GM12878 (cell line): ENCODE measurements at regions not wholly inside any gene's neighbourhood (a gene's known extent, or its start where the extent isn't known, plus 50 kb on each side); places are given as distances from the start of the nearest gene placed in this dataset.

Source experiments
- ATAC-seq: fragments of 200-7000 bp; cut with Tn5 transposase; 3 replicates; pipeline ENCODE4 v1.9.1; 2020; ENCODE audit warnings: mild to moderate bottlenecking, moderate library complexity
- BruUV-seq: library from RNA; stranded (reverse); fragments of 400-500 nt; replicated peaks from 2 replicates; lab custom pipeline; 2021; lab: Mats Ljungman, UMichigan
- CTCF ChIA-PET: fragments of 300-600 bp; sonication (Branson Sonifier 250); formaldehyde crosslinking; extraction: SDS; loops from one replicate; lab custom pipeline; 2021; ENCODE audit warnings: inconsistent platforms; lab: Yijun Ruan, JAX
- POLR2A ChIA-PET: fragments of 350-600 bp; formaldehyde crosslinking; extraction: SDS; loops from one replicate; lab custom pipeline; 2021; ENCODE audit warnings: inconsistent platforms; lab: Charles Lee
- RAD21 ChIA-PET: fragments of 300-600 bp; sonication (Branson Sonifier 250); formaldehyde crosslinking; loops from one replicate; lab custom pipeline; 2023; ENCODE audit warnings: antibody characterized with exemption; ENCODE audit not compliant: unreplicated experiment; lab: Charles Lee
- SMC1A ChIA-PET: fragments of 300-600 bp; sonication (Branson Sonifier 250); formaldehyde crosslinking; loops from one replicate; lab custom pipeline; 2023; ENCODE audit not compliant: unreplicated experiment, uncharacterized antibody; lab: Charles Lee
- DNase-seq: peaks from one replicate; pipeline ENCODE4 v3.0.0-alpha.2; 2011; ENCODE audit warnings: low read depth, low spot score
- FAIRE-seq: peaks from 3 replicates; lab custom pipeline; 2011; peaks lifted over from hg19 to GRCh38; lab: Jason Lieb, UNC
- H2AFZ ChIP-seq: 2 replicates; pipeline ENCODE4 v1.6.0; 2011; ENCODE audit warnings: low read depth, low read length, control low read depth; ENCODE audit not compliant: control insufficient read depth
- H3K27ac ChIP-seq: 2 replicates; pipeline ENCODE4 v1.5.1; 2011; ENCODE audit warnings: control low read depth; ENCODE audit not compliant: control insufficient read depth, insufficient read depth
- H3K27me3 ChIP-seq, 2 experiments: replicated peaks in 1 of 2; 2 replicates each; pipeline versions ENCODE4 v1.6.0 to v1.6.1; 2011; ENCODE audit warnings: low read length in 1 of 2; ENCODE audit not compliant: control insufficient read depth in 2 of 2, insufficient read depth in 2 of 2
- H3K36me3 ChIP-seq, 2 experiments: 2 replicates each; pipeline ENCODE4 v1.5.1; 2011; ENCODE audit warnings: low read length in 1 of 2; ENCODE audit not compliant: control insufficient read depth in 2 of 2, insufficient read depth in 2 of 2
- H3K4me1 ChIP-seq: 2 replicates; pipeline ENCODE4 v1.6.1; 2011; ENCODE audit warnings: mild to moderate bottlenecking, low read length, moderate library complexity, mixed read lengths; ENCODE audit not compliant: control insufficient read depth, insufficient read depth
- H3K4me2 ChIP-seq: 2 replicates; pipeline ENCODE4 v1.6.0; 2011; ENCODE audit warnings: control low read depth; ENCODE audit not compliant: control insufficient read depth, insufficient read depth
- H3K4me3 ChIP-seq: fragments of 200-600 bp; sonication (generic); 2 replicates; pipeline ENCODE4 v1.5.1; 2016
- H3K79me2 ChIP-seq: 2 replicates; pipeline ENCODE4 v1.6.0; 2011; ENCODE audit warnings: low read length; ENCODE audit not compliant: control insufficient read depth, insufficient read depth
- H3K9ac ChIP-seq: 2 replicates; pipeline ENCODE4 v1.8.0; 2011; ENCODE audit warnings: low read length, control low read depth, mixed read lengths; ENCODE audit not compliant: control insufficient read depth, insufficient read depth
- H3K9me3 ChIP-seq: replicated peaks from 3 replicates; pipeline ENCODE4 v1.5.1; 2011; ENCODE audit warnings: mild to moderate bottlenecking, low read length; ENCODE audit not compliant: control insufficient read depth, insufficient read depth
- H4K20me1 ChIP-seq: 2 replicates; pipeline ENCODE4 v1.6.0; 2011; ENCODE audit not compliant: control insufficient read depth, insufficient read depth
- BACH1 ChIP-seq: fragments of 450-650 bp; IDR thresholded peaks from 2 replicates; pipeline ENCODE4 v1.6.1; 2017; ENCODE audit warnings: mild to moderate bottlenecking, borderline replicate concordance
- E2F8 ChIP-seq: fragments of 450-650 bp; IDR thresholded peaks from 2 replicates; pipeline ENCODE4 v1.6.1; 2018; ENCODE audit warnings: mild to moderate bottlenecking, low read depth, moderate library complexity; ENCODE audit not compliant: partially characterized antibody
- EED ChIP-seq: sonication (generic); IDR thresholded peaks from 2 replicates; pipeline ENCODE4 v1.6.1; 2016; ENCODE audit warnings: antibody characterized with exemption, low read depth
- ELK1 ChIP-seq: IDR thresholded peaks from 2 replicates; pipeline ENCODE4 v1.6.1; 2012; ENCODE audit warnings: low read depth, low read length, improper control_type of control experiment
- ETV6 ChIP-seq, 2 experiments: fragments of 450-650 bp in 1 of 2; IDR thresholded peaks in 1 of 2; conservative IDR thresholded peaks in 1 of 2; 2 replicates each; pipeline ENCODE4 v1.6.1; 2014; ENCODE audit warnings: antibody characterized with exemption in 1 of 2, borderline replicate concordance in 1 of 2, low read depth in 1 of 2, mild to moderate bottlenecking in 1 of 2, moderate library complexity in 1 of 2
- MYB ChIP-seq: fragments of 150-350 bp; IDR thresholded peaks from 2 replicates; pipeline ENCODE4 v1.6.1; 2014; ENCODE audit warnings: mild to moderate bottlenecking, low read depth, low read length, borderline replicate concordance
- POLR2A ChIP-seq: IDR thresholded peaks from 2 replicates; pipeline ENCODE4 v1.6.1; 2011; ENCODE audit warnings: low read depth, mild to moderate bottlenecking, low read length
- POLR2AphosphoS5 ChIP-seq: IDR thresholded peaks from 2 replicates; pipeline ENCODE4 v1.6.1; 2011; ENCODE audit warnings: mild to moderate bottlenecking, low read length, inconsistent platforms
- SMAD5 ChIP-seq: IDR thresholded peaks from 2 replicates; pipeline ENCODE4 v1.6.1; 2016; ENCODE audit warnings: antibody characterized with exemption, low read depth
- SREBF2 ChIP-seq: IDR thresholded peaks from 2 replicates; pipeline ENCODE4 v1.6.1; 2012; ENCODE audit warnings: mild to moderate bottlenecking, low read length
- SUPT20H ChIP-seq: IDR thresholded peaks from 2 replicates; pipeline ENCODE4 v1.6.1; 2011; ENCODE audit warnings: low read depth, mild to moderate bottlenecking, low read length, moderate library complexity, borderline replicate concordance; ENCODE audit not compliant: control insufficient read depth
- SUZ12 ChIP-seq: fragments of 200-600 bp; sonication (generic); IDR thresholded peaks from one replicate; pipeline ENCODE4 v1.6.1; 2018; ENCODE audit warnings: antibody characterized with exemption, mild to moderate bottlenecking; ENCODE audit not compliant: unreplicated experiment
- TBL1XR1 ChIP-seq: IDR thresholded peaks from 2 replicates; pipeline ENCODE4 v1.6.1; 2012; ENCODE audit warnings: low read depth, low read length, improper control_type of control experiment
- YBX1 ChIP-seq: fragments of 450-650 bp; IDR thresholded peaks from 2 replicates; pipeline ENCODE4 v1.6.1; 2016; ENCODE audit warnings: antibody characterized with exemption
- ZNF217 ChIP-seq: fragments of 450-650 bp; IDR thresholded peaks from 2 replicates; pipeline ENCODE4 v1.6.1; 2017; ENCODE audit warnings: antibody characterized with exemption, mild to moderate bottlenecking
- WGBS: methylation state at CpG from one replicate; pipeline ENCODE4 v1.1.6; 2016; ENCODE audit warnings: low lambda C conversion rate; ENCODE audit not compliant: insufficient replicate concordance, insufficient coverage; ENCODE audit errors: missing lambda C conversion rate; 5-methylcytosine and 5-hydroxymethylcytosine counted together
- in situ Hi-C: fragments of 300-500 bp; cut with MboI; formaldehyde crosslinking; loops from 9 replicates; pipeline ENCODE4 v1.14.3; 2018; ENCODE audit warnings: mixed read lengths
- intact Hi-C: fragments of 100-400 bp; cut with micrococcal nuclease; formaldehyde crosslinking; loops from one replicate; pipeline ENCODE4 v1.14.2; 2022; ENCODE audit not compliant: unreplicated experiment
- TF ChIP-seq, protein P1 (sequence below): IDR thresholded peaks from 2 replicates; pipeline ENCODE4 v1.6.1; 2011; ENCODE audit warnings: low read depth, low read length, improper control_type of control experiment, borderline replicate concordance
- TF ChIP-seq, protein P2 (sequence below): fragments of 450-650 bp; IDR thresholded peaks from 2 replicates; pipeline ENCODE4 v1.6.1; 2017; ENCODE audit warnings: mild to moderate bottlenecking, low read depth, inconsistent platforms; ENCODE audit not compliant: poor library complexity, severe bottlenecking

DNA sequence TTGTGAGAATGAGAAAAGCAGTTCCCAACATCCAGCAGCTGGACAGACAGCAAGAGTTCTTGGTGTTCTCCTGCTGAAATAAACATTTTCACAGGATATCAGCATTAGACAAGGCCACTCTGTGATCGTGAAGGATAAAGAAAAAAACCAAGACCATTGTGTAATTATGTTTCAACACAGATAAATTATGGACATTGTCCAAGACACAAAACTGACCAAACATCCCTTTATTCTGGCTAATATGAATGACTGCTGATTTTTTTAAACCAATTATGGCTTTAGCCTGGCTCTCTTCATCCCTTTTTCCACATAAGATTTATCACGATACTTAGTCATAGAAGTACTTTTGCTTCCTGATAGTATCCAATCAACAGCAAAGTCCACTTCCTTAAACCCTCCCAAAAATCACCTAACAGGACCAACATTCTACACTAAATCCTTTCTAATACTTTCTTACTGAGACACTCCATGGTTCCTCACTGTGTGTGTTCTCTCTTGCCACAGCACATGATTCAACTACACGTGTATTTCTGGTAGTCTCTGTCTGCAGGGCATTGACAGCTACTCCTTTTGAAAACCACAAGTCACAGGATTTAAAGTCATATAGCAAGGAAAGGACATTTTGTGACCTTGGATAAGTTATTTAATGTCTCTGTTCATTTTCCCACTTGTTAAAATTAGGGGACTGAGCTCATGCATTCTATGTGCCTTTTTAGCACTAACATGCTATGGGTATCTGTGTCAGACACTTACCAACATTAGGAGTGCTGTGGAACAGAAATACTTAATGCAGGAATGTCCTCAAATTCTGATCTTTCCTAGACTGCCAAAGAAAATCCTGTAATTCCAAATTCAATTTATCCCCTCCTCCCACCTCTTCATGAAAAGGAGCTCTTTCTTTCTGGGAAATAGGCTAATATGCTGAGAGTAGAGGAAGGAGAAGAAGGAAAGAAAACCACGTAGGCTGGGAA, 137.2 kb upstream of the PGRMC2 start:
- H3K4me1 ChIP-seq: no peaks in the 10 kb centered on the region
- BruUV-seq: no TSS peak
- no peak overlapping the region for H3K4me2 ChIP-seq
- ChIA-PET POLR2A (no interaction called here), RAD21 (no interaction called here), SMC1A (interaction anchor here (1.2 kb wide), 1 partner anchor 23 kb away, joined by 3 read pairs; no protein-coding TSS in a partner anchor), CTCF (interaction anchor here (0.6 to 1.0 kb wide), 3 partner anchors 22 to 231 kb away, joined by 3 to 6 read pairs (median 3); no protein-coding TSS in a partner anchor)
- no peak overlapping the region for H2AFZ ChIP-seq
- DNase-seq (no peak), FAIRE-seq (no peak), ATAC-seq (no peak)
- no peaks in the 10 kb centered on the region for H3K36me3 ChIP-seq
- WGBS: 45% methylated on average over 4 of the region's 4 CpGs
- H3K79me2 ChIP-seq: no peaks in the 10 kb centered on the region
- no peaks in the 10 kb centered on the region; a peak in 1 of 4 replicates for H3K27me3 ChIP-seq
- no peaks in the 10 kb centered on the region for H4K20me1 ChIP-seq
- in situ Hi-C loops (no loop called here), intact Hi-C loops (no loop called here)
- H3K4me3 ChIP-seq: no peak overlapping the region
- no peak overlapping the region for H3K9ac ChIP-seq
- H3K9me3 ChIP-seq: no peaks in the 10 kb centered on the region
- H3K27ac ChIP-seq: no peak overlapping the region
- no peak for TF ChIP-seq EED
- no peak for TF ChIP-seq SUPT20H
- TF ChIP-seq SUZ12: no peak
- no peak for TF ChIP-seq POLR2A
- no peak for TF ChIP-seq BACH1
- no peak for TF ChIP-seq POLR2AphosphoS5
- TF ChIP-seq SREBF2: no peak
- no peak for TF ChIP-seq SMAD5
- no peak for TF ChIP-seq TBL1XR1
- TF ChIP-seq ZNF217: no peak
- no peak for TF ChIP-seq YBX1
- TF ChIP-seq, protein P1, sequence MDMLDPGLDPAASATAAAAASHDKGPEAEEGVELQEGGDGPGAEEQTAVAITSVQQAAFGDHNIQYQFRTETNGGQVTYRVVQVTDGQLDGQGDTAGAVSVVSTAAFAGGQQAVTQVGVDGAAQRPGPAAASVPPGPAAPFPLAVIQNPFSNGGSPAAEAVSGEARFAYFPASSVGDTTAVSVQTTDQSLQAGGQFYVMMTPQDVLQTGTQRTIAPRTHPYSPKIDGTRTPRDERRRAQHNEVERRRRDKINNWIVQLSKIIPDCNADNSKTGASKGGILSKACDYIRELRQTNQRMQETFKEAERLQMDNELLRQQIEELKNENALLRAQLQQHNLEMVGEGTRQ: no peak
- no peak for TF ChIP-seq MYB
- no peak for TF ChIP-seq ETV6 (conservative IDR thresholded peaks at IDR 0.05 in 1 of 2, IDR thresholded peaks at IDR 0.05 in 1 of 2; ENCODE audit: borderline replicate concordance in 1 of 2, low read depth in 1 of 2)
- no peak for TF ChIP-seq ELK1
- TF ChIP-seq, protein P2, sequence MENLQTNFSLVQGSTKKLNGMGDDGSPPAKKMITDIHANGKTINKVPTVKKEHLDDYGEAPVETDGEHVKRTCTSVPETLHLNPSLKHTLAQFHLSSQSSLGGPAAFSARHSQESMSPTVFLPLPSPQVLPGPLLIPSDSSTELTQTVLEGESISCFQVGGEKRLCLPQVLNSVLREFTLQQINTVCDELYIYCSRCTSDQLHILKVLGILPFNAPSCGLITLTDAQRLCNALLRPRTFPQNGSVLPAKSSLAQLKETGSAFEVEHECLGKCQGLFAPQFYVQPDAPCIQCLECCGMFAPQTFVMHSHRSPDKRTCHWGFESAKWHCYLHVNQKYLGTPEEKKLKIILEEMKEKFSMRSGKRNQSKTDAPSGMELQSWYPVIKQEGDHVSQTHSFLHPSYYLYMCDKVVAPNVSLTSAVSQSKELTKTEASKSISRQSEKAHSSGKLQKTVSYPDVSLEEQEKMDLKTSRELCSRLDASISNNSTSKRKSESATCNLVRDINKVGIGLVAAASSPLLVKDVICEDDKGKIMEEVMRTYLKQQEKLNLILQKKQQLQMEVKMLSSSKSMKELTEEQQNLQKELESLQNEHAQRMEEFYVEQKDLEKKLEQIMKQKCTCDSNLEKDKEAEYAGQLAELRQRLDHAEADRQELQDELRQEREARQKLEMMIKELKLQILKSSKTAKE: no peak
- no peak for TF ChIP-seq E2F8
